GM12872 (cell line): ENCODE measurements at regions not wholly inside any gene's neighbourhood (a gene's known extent, or its start where the extent isn't known, plus 50 kb on each side); places are given as distances from the start of the nearest gene placed in this dataset.

Experiments
- TF ChIP-seq, protein P1 (sequence below): IDR thresholded peaks from 3 replicates; pipeline ENCODE4 v1.5.1; 2011; ENCODE audit warnings: low read depth, mild to moderate bottlenecking, low read length, moderate library complexity; ENCODE audit not compliant: insufficient read depth

DNA sequence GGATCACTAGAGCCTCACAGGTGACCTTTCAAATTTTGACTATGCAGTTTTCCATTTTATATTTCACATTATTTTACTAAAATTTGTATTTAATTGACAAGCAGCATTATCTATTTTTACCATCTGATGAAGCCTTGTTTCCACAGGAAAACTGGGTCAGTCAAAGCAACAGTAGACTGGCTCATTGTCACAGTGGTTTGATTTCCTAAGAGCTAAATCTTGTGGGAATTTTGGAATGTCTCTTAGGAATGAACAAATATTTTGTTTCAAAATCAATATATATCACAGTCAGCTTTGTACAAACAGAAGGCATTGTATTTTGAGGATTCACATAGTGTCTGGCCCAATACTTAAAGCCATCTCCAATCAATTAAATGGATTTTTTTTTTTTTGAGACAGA lies 152.6 kb upstream of the RNPC3 start:
- TF ChIP-seq, protein P1, sequence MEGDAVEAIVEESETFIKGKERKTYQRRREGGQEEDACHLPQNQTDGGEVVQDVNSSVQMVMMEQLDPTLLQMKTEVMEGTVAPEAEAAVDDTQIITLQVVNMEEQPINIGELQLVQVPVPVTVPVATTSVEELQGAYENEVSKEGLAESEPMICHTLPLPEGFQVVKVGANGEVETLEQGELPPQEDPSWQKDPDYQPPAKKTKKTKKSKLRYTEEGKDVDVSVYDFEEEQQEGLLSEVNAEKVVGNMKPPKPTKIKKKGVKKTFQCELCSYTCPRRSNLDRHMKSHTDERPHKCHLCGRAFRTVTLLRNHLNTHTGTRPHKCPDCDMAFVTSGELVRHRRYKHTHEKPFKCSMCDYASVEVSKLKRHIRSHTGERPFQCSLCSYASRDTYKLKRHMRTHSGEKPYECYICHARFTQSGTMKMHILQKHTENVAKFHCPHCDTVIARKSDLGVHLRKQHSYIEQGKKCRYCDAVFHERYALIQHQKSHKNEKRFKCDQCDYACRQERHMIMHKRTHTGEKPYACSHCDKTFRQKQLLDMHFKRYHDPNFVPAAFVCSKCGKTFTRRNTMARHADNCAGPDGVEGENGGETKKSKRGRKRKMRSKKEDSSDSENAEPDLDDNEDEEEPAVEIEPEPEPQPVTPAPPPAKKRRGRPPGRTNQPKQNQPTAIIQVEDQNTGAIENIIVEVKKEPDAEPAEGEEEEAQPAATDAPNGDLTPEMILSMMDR, result no peak

DNA sequence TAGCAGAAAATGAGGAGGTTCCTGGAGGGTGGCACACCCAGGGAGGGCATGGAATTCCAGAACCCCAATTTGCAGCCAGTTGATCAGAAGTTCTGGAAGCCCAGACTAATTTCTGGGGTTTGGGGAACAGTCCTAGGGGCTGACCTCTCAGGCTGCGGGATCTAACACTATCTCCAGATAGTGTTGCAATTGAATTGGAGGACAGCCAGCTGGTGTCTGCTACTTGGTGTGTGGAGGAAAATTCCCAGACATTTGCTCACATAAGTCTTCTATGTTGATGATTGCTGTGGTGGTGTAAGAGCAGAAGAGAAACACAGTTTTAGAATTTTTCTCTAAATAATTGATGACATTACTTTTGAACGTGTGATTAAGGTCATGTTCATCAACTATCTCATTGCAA lies 154.3 kb upstream of the RNPC3 start:
- TF ChIP-seq, protein P1, result no peak

DNA sequence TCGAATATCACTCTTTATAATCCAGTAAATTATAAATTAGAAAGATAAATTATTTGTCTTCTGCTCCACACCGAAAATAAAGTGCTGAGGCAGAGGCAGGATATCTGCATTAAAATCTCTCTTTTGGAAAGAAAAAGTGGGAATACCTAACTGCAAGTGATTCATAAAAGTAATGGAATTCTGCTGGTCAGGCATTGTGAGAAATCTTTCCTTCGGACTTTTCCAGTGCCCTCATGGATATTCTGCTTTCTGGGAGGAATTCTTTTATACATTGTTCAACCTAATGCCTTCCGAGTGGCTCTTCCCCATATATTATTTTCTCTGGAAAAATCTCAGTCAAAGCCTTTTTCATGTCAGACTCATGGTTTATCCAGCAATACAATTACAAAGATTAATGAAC lies 158.3 kb upstream of the RNPC3 start:
- TF ChIP-seq, protein P1, result no peak

DNA sequence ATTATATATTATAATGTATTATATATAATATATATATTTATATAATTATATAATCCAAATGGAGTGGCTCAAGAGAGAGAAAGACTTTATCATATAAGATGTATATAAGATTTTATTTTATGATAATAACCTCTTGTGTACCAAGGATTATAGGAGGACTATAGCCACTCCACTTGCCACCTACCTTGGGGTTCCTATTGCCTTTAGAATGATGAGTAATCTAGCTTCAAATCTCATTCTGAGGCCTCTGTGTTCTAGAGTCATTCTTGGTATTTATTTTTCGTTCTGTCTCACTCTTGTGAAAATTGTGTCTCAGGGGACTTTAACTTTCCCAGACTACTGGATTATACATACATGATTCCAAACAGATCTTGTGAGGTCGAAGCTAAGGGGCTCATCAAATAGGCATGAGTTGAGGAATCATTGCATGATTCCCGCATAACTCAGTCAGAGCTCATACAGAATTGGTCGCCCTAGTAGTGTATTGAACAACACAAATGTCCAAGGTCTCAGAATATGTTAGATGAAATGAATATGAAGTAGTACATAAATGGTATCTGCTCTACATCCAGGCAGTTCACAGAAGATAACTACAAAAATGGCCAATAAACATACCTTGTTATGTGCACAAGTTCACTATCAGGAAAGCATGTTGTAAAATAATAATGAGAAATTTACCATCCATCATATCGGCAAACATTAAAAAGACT lies 159.5 kb upstream of the RNPC3 start:
- TF ChIP-seq, protein P1, result no peak

DNA sequence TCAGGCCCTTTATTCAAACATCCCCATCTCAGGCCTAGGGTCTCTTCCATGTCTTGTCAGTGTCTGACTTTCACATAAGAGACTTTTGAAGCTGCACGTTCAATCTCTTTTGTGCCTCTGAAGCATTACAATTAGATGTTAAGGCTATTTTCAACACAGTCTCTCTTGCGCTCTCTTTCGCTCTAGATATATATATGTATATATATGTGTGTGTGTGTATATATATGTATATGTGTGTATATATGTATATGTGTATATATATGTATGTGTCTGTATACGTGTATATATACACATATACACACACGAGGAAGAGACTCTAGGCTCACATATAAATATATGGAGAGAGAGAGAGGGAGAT lies 162.5 kb upstream of the RNPC3 start:
- TF ChIP-seq, protein P1, result no peak

DNA sequence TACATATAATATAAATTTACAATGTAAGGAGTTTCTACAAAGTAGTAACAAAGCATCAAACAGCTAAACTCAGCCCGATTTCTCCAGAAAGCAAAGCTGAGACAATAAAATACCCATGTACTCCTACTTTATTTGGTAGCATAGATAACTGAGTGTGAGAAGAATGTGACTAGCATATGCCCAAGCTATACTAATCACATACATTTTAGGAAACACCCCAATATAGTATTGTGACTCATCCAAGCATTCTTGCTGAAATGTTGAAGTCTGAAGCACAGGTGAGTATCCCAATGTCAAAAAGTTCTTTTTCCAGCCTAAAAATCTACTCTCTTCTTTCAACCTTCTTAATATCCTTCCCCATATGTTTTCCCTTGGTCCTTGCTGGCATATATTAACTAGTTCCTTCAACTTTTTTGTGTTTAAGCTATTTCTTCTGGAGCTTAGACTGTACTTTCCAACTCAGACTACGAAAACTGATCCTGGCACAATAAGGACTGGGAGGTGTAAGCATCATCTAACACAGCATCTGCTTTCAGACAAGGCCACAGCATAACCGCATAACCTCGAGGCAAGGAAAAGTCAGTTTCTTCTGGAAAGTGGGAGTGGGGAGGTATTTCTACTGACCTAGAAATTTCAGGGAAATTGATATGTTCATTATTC lies 163.0 kb upstream of the RNPC3 start:
- TF ChIP-seq, protein P1, result no peak

DNA sequence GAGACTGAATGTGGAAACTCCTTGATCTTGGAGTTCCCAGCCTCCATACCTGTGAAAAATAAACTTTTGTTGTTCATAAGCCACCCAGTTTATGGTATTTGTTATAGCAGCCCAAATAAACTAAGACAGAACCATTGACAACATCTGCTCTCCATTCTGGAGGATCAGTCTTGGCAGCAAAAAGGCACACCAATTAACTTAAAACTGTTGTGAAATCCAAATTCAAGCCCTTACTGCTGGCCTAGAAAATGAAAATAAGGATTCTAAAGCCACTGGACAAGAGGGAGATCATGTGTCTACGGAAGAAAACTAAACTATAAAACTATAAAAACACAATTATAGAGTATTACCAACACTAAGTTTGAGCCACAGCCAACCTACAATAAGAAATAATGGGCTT lies 172.1 kb upstream of the RNPC3 start:
- TF ChIP-seq, protein P1, result no peak
